SH-SY5Y (cell line): ENCODE measurements at regions not wholly inside any gene's neighbourhood (a gene's known extent, or its start where the extent isn't known, plus 50 kb on each side); places are given as distances from the start of the nearest gene placed in this dataset.

Source experiments
- GATA2 ChIP-seq: IDR thresholded peaks from 2 replicates; pipeline ENCODE4 v1.6.1; 2011; ENCODE audit warnings: mild to moderate bottlenecking, low read depth, low read length
- GATA3 ChIP-seq: IDR thresholded peaks from 2 replicates; pipeline ENCODE4 v1.6.1; 2011; ENCODE audit warnings: low read depth, mild to moderate bottlenecking, low read length, moderate library complexity

DNA sequence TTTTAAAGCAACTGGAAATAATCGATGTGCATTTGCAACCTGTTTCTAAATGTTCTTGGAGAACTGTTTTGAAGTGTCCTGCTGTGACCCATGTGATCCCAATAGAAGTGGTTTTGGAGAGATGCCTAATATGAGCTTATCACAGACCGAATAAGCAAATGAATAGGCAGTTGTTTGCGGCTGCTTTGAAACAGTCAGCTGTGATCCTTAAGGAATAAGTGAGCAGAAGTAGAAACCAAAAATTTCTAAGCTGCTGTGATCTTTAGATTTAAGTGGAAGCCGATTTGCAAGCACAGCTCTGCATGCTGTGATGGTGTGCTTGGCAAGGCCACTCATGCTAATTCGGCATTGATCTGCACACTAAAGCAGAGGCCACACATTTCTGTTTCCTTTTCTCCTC lies 329.5 kb upstream of the DUSP10 start:
- TF ChIP-seq GATA2 (no peak), GATA3 (no peak)
